Epidermal melanocyte (primary cell): ENCODE measurements at regions not wholly inside any gene's neighbourhood (a gene's known extent, or its start where the extent isn't known, plus 50 kb on each side); places are given as distances from the start of the nearest gene placed in this dataset.

Source experiments
- DNase-seq: peaks from one replicate; pipeline ENCODE4 v3.0.0; 2011; ENCODE audit warnings: low spot score; ENCODE audit not compliant: insufficient read length

DNA sequence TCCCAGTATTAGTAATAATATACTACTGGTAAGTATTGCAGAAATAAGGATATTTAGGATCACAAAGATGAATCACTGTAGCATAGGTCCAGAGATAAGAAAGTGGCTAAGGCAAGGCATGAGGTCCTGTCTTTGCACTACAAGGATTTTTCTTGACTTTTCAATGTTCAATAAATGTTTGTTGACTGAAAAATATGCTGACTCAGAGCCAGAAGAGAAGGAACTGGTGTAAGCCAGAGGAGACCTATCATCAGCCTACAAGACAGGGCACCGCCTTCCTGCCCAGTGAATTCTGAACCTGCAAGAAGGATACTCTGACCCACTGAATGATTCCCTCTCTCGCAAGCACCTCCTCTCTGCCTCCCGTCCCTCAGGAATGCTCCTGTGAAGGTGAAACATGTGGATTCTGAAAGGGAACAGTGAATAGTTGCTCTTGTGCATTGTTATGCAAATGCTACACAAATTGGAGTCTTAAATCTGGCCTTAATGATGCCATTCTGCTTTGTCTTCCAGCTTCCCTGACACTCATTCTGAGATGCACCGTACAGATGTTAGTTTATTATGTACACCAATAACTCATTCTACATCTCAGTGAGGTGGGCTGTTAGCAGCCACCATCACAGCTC lies 540.0 kb downstream of the OMA1 start:
- no peak for DNase-seq

DNA sequence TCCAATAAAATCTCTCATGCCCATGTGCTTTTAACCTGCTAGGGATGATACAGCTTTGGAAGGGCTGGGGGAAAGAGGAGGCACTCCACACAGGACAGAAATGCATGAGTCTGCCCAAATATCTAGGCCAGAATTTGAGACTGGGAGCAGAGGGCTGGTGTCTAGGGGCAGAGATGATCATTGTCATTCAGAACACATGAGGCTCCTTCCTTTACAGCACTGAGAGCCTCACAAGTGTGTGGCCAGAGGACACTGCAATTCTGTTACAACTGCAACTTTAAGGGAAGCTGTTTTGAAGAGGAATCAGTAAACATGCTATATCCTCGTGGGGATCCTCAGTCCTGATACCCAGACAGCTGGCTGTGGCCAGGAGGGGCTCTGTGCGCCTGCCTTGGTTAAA lies 541.3 kb downstream of the OMA1 start:
- DNase-seq: no peak

DNA sequence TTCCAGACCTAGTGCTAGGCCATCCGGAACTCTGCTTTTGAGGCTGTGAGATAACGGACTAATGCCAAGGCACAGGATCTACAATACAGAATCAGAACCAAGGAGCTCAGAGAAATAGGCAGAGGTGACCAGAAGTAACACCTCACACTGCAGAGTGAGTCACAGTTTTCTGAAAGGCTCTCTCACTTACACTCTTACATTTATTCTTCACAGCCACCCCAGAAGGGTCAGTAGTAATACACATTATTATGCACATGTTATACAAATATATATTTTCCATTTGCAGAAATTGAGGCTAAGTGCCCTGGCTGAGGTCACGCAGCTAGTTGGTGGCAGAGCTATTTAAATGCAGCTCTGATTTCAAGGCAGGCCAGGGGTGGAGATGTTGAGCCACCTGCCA lies 542.5 kb downstream of the OMA1 start:
- DNase-seq: no peak

DNA sequence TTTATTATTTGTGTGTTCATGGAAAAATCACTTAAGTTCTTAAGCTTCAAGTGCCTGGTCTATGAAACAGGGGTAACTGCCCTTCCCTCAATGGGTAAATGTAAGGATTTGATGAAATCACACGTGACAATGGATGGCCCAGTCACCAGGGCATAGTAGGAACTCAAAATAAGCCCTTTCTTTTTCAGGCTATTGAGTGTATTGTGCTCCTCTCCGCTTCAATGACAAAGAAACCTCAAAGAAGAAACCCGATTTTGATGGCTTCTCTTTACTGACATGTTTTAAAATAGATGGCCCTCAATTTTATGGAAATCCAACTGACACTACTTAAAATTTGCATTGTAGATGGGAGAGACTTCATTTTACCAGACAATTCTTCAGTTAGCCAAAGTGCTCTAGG lies 543.5 kb downstream of the OMA1 start:
- DNase-seq: no peak

DNA sequence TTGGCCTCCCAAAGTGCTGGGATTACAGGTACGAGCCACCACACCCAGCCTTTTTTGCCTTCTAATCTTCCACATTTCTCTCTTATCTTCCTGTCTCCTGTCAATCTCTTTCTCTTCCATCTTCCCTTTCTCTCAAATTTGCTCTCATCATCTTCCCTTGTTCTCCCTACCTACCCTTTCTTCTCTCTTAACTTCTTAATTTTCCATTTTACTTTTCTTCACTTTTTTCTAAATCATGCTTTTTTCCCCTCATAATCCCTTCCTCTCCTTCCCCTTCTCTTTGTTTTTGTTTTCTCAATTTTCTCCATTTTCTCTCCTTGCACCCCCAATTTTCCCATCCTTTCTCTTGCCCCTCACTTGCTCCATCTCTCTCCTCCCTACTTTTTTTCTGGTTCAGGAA lies 545.7 kb downstream of the OMA1 start:
- no peak for DNase-seq

DNA sequence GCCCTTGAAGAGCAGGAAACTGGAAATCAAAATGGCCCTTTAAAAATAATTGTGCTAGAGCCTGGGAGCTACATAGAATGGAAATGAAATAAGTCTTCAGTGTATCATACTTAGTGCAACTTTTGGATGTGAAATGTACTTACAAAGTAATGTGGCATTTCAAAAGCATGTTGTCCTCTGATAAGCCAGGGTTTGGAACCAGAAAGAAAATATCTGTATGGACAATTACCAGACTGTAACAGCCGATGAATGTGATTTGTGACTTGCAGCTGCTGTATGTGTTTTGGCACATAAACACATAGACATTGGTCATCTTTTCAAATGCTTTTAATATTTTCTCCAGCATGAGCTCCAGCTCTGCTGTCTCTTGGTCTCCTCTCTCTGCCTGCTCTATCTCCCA lies 546.4 kb downstream of the OMA1 start:
- DNase-seq: no peak

DNA sequence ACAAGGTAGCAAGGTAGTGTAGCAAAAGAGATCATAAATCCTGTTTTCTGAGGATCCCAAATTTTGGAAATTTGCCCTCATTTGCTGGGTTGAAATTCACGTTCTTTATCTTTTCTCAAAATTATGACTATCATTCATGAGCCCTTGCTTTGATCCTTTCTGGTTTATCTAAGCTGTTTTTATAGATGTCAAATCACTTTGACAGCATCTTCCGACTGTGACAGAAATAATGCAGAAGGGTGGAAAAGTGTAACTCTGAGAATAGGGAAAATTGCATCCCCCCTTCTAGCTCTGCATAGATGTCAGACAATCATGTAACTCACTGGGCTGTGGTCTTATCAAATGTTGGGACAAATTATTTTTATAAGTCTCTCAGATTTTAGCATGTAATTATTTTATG lies 550.1 kb downstream of the OMA1 start:
- no peak for DNase-seq

DNA sequence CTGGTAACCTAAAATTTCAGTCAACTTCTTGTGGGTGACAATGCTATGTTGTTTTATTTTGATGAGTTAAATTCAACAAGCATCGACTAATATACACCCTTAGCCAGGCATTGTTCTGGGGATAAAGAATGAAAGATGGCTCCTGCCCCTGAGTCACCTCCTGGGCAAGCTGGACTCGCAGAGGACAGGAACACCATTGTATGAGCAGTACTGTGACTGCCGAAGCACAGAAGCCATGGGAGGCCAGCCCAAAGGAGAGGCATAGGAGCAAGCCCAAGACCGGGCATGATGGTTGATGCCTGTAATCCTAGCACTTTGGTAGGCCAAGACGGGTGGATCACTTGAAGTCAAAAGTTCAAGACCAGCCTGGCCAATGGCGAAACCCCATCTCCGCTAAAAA lies 555.2 kb downstream of the OMA1 start:
- no peak for DNase-seq

DNA sequence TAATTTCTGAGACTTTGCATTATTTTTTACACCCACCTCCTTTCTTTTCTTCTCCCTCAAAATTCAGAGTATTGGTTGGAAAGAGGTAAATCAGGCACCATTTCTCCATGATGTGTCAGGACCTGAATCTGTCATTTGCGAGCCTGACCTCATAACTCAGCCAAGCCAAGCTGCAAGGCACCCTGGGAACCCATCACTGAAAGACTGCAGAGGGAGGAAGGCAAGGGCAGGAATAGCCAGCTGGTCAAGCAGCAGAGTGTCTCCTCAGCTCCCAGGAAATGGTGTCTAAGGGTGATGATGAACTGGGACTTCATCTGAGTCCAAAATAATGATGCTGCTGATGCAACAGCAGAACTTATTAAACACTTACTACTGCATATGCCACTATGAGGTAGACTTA lies 556.6 kb downstream of the OMA1 start:
- DNase-seq: no peak

DNA sequence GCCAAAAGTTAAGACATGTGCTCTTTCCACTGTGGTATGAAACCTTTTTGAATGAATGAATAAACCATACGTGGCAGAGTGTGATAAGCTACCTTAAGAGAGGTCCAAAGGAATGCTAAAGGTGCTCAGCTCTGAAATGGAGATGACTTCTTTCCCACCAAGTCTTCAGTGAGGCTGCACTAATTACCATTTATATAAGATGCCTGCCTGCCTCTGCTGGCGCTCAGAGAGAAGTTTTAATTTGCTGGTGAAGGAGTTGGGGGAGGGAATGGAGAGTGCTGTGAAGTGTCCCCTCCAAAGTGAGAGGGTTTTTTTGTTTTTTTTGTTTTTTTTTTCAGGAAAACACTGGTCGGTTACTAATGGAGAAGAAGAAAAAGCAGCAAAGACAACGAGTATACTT lies 559.0 kb downstream of the OMA1 start:
- no peak for DNase-seq

DNA sequence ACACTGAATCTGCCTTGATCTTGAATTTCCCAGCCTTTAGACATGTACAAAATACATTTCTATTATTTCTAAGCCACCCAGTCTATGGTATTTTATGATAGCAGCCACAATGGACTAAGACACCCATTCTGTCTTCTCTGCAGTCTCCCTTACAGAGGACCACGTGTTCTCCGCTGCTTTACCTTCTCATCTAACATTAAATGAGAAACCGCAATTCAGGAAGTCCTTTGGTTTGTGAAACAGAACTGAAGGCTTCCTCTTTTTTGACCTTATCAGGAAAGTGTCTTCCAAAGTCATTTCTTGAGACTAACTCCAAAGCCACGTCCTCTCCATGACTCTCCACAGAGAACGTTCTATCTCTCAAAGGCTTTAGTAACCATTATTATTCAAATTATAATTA lies 560.1 kb downstream of the OMA1 start:
- DNase-seq: no peak

DNA sequence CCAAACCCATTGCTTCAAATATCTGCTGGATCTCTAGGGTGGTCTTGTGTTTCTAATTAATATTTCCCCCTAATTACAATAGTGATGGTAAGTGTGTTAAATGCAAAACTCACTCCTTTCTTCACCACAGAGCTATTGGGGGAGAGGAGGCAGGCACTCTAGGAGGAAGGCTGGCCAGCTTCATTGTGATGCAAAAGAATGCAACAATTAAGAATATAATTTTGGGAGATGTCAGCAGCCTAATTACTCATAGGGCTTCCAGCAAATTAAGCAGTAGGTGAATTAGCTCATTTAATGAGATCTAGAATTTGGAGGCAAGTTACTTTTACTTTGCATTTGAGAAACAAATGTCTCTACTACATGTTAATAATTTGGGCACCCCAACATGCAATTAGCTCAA lies 560.4 kb upstream of the DAB1 start:
- DNase-seq: no peak

DNA sequence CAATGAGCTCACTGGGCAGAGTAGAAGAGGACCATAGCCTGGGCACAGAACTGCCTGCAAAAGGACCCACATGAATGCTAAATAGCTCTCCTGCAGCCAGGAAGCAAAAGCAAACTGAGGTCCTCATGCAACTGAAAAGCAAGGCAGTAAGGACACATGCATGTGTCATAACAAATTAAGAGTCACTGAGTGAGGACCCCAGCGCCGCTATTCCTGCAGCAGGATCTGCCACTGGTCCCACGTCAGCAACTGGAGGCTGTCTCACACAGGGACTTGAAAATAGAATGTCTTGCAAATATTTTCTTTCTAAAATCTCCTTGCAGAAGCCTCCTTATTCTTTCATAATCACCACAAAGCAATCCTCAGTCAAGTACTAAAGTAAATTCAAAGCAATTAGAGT lies 559.6 kb upstream of the DAB1 start:
- DNase-seq: no peak

DNA sequence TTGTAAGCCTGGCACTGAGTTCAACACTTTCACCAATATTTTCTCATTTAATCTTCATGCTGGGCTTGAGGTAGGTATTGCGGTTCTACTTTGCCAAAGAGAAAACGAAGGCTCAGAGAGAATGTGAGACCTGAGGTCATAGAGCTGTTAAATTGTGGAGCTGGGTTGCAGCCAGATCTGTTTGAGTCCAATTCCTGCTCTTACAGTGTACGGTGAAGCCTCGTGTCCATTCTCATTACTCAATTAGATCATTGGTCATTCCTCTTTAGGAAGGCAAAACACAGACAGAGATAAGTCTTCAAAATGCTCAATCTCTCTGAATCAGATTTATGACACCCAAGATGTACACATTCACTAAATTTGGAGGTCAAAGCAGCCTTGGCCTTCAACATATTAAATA lies 559.0 kb upstream of the DAB1 start:
- DNase-seq: no peak

DNA sequence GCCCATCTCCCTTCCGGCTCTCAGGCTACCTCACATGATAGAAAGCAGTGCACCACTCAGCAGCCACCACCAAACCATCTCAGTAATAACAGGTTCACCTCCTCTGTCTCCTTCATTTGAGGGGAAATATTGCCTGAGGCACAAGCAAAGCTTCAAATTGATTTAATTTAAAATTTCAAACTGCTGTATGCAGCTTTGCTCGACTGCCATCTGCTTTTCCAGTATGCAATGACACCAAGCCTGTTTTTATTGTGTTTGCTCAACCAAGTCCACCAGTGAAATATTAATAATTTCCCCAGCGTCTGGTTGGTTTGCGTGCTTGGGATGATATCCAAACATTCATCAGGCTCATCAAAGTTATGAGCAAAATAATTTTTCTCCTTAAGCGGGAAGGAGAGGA lies 552.4 kb upstream of the DAB1 start:
- DNase-seq: no peak

DNA sequence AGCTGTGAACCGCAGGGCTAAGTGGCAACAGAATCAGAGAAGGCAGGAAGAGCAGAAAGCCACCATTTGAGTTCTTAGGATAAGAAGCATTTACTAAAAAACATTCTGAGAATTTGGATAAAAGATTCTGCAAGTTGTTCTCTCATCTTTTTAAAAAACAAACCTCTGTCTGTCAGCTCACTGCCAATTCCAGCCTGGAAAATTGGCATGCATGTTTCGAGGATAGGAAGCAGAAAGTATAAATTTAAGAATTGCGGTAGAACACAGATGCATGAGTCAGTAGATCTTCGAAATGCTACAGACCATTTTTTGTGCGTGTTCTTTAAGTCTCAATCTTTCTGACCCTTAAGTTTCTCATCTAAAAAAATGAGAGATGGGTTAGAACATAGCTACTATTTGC lies 544.5 kb upstream of the DAB1 start:
- DNase-seq: no peak

DNA sequence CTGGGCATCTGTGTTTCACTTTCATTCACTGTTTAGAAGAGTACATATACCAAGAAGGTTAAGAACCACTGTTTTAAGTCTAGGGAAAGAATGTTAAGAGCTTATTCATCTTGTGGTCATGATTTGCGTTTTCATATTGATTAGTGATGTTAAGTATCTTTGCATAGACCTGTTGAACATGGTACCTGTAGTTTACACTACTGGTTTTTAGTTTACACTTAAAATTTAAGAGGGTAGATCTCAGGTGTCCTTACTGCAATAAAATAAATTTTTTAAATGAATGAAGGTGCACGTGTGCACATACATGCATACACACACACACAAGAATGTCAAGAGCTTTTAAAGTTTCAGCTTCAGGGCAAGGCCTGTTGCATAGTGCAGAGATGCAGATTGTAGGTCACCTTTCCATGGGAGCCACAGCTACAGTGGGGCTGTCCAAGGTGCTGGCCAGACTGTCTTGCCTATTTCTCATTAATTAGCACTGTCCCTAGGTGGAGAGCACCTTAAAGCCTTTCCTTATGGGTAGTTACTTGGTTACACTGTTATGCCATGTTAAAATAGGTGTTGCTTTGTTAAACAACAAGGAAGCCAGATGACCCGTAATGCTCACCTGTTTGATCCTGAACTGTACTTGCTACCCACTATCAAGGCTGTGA lies 543.0 kb upstream of the DAB1 start:
- DNase-seq: no peak

DNA sequence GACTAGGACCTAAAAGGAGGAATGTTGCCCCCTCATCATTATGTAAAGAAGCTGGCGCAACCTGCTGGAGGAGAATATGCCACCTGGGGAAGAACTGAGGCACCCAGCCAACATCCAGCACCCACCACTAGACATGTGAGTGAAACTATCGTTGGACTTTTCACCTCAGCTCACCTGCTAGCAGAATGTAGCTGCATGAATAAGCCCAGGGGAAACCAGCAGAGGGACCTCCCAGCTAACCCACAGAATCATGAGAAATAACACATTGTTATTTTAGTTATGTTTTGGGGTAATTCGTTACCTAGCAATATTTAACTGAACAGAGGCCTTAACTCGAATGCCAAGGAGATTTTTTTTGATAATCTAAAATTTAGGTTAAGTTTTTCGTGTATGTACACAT lies 542.5 kb upstream of the DAB1 start:
- no peak for DNase-seq

DNA sequence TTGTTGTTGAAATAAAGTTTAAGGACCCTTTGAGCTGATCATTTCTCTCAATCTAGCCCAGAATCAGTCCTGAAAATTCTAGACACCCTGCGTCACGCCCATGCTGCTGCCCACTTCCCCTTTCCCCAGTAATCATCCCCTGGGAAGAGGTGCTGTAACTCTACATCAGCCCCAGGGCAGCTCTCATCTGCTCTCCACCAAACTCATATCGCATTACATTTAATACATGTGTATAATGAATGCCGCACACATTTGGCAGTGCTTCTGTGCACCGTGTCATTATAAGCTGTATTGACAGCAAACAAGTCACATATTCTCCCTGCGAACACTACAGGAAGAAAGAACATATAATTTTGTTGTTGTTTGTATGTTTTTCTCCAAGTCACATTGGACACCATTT lies 539.7 kb upstream of the DAB1 start:
- no peak for DNase-seq

DNA sequence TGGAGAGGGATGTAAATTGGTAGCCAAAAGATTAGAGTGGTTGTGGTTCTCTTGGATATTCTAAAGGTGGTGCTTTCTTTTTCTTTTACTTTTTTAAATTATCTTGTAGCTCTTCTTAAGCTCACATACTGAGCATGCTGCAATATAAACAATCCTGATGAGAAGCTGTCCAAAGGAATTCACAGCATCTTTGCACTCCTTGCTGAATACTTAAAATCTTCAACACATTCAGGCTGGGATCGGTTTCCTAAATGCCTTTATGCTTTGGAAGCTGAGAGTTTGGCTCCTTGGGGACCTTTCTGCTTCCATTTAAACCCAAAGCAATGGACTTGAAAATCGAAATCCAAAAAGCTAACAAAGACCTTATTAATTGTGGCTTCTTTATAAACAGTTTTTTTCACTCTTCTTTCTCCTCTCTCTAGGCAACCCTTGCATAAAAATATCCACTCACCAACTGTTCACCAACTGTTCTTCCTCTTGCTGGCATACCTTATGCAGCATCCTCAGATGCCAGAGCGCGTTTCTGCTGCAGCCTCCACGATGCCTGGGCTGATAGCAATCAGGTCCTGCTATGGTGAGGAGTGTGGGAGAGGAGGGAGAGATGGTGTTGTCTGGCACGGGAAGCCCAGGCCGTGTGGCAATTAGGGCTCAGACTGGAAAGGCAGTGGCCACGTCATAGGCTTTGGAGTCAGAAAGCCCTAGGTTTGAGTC lies 535.8 kb upstream of the DAB1 start:
- no peak for DNase-seq

DNA sequence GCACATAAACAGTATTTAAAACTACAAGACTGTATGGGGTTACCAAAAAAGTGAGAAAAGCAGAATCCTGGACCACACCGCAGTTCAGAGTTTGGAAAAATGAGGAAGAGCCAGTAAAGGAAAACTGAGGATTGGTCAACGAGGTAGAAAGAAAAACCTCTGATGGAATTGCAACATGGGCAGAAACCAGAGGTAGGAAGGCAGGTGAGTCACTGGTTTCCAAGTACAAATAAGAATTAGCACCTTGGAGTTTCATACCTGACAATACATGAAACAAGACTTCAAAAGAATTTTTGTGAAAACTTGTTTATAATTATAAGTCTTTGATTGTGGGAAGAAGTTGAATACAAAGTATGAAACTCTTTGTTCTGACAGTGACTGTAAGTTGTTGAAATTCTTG lies 533.7 kb upstream of the DAB1 start:
- no peak for DNase-seq

DNA sequence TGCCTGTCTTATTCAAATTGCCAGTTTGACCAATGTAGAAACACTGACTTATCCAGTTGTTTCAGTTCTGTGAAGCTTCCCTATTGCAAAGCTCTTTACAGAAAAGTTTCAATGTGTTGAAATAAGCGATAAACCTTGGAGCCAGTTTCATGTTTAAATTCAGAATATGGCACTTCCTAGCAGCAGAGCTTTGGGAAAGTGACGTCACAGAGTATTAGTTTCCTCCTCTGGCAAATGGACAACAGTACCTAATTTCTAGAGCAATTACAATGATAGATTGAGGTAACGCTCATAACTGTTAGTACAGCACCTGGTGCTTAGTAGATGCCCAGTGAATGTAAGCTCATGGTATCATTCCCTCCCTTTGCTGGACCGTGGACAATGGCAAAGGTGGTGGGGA lies 527.5 kb upstream of the DAB1 start:
- DNase-seq: no peak

DNA sequence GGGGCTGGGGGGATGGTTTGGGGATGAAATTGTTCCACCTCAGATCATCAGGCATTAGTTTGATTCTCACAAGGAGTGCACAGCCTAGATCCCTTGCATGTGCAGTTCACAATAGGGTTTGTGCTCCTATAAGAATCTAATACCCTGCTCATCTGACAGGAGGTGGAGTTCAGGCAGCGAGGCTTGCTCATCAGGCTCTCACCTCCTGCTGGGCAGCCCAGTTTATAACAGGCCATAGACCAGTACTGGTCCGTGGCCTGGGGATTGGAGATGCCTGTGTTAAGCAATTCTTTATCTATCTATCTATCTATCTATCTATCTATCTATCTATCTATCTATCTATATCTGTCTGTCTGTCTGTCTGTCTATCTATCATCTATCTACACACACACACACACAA lies 525.3 kb upstream of the DAB1 start:
- DNase-seq: no peak
